NT2/D1 (cell line): ENCODE measurements at regions not wholly inside any gene's neighbourhood (a gene's known extent, or its start where the extent isn't known, plus 50 kb on each side); places are given as distances from the start of the nearest gene placed in this dataset.

Experiments used
- SUZ12 ChIP-seq: IDR thresholded peaks from 2 replicates; pipeline ENCODE4 v1.6.1; 2011; ENCODE audit not compliant: insufficient read length, insufficient read depth; ENCODE audit errors: extremely low read depth
- ZNF274 ChIP-seq: IDR thresholded peaks from 2 replicates; pipeline ENCODE4 v1.6.1; 2011; ENCODE audit warnings: mild to moderate bottlenecking, low read depth, low read length

- TF ChIP-seq ZNF274 (no peak), SUZ12 (no peak)
Measured at GRCh38 chr22:48233586-48233985, 1471.1 kb downstream of the TBC1D22A start.
